Upper lobe of left lung (tissue), 6 donors: ENCODE measurements at regions not wholly inside any gene's neighbourhood (a gene's known extent, or its start where the extent isn't known, plus 50 kb on each side); places are given as distances from the start of the nearest gene placed in this dataset.

Experiments
- ATAC-seq, 2 donors: fragments of 200-7000 bp; cut with Tn5 transposase; one replicate each; pipeline ENCODE4 v1.9.1; 2022; ENCODE audit warnings: mild to moderate bottlenecking in 2 of 2, moderate library complexity in 2 of 2; ENCODE audit not compliant: low FRiP score in 2 of 2
- DNase-seq, 2 donors: peaks; one replicate each; pipeline ENCODE4 v3.0.0-alpha.2; 2019 to 2020
- H3K27ac ChIP-seq, 4 donors: fragments of 200-600 bp; sonication (generic); one replicate each; pipeline ENCODE4 v1.5.1; 2016 to 2019
- H3K27me3 ChIP-seq, 4 donors: fragments of 200-600 bp; sonication (generic); one replicate each; pipeline ENCODE4 v1.5.1; 2017 to 2019
- H3K36me3 ChIP-seq, 4 donors: fragments of 200-600 bp; sonication (generic); one replicate each; pipeline ENCODE4 v1.5.1; 2016 to 2019
- H3K4me1 ChIP-seq, 4 donors: fragments of 200-600 bp; sonication (generic); one replicate each; pipeline ENCODE4 v1.5.1; 2018 to 2019
- H3K4me3 ChIP-seq, 4 donors: fragments of 200-600 bp; sonication (generic); one replicate each; pipeline ENCODE4 v1.5.1; 2017 to 2019; ENCODE audit warnings: mild to moderate bottlenecking in 2 of 4, moderate library complexity in 1 of 4
- H3K9me3 ChIP-seq, 4 donors: fragments of 200-600 bp; sonication (generic); one replicate each; pipeline ENCODE4 v1.5.1; 2018 to 2019
- CTCF ChIP-seq, 6 experiments: fragments of 450-650 bp in 4 of 6; fragments of 200-600 bp in 2 of 6; sonication (generic) in 2 of 6; IDR thresholded peaks; one replicate each; pipeline ENCODE4 v1.5.1; 2016 to 2019; ENCODE audit warnings: antibody characterized with exemption in 6 of 6
- EP300 ChIP-seq, 4 donors: sonication (generic); formaldehyde crosslinking; IDR thresholded peaks; one replicate each; pipeline ENCODE4 v1.5.1; 2017; ENCODE audit warnings: antibody characterized with exemption in 4 of 4, control low read depth in 2 of 4
- POLR2A ChIP-seq, 4 donors: fragments of 450-650 bp; IDR thresholded peaks; one replicate each; pipeline ENCODE4 v1.5.1; 2016 to 2017; ENCODE audit warnings: antibody characterized with exemption in 4 of 4, mild to moderate bottlenecking in 2 of 4
- POLR2AphosphoS5 ChIP-seq, 2 donors: sonication (generic); formaldehyde crosslinking; IDR thresholded peaks; one replicate each; pipeline ENCODE4 v1.5.1; 2017; ENCODE audit warnings: antibody characterized with exemption in 2 of 2
- WGBS, 2 donors: methylation state at CpG; one replicate each; pipeline ENCODE4 v1.1.5; 2017 to 2018; 5-methylcytosine and 5-hydroxymethylcytosine counted together
- donor health status: DM: no; HTN: no; CAD: no; lungs with moderate emphysema.
- donor health status: DM: no; HTN: yes; CAD: no; lungs with severe emphysema.

DNA sequence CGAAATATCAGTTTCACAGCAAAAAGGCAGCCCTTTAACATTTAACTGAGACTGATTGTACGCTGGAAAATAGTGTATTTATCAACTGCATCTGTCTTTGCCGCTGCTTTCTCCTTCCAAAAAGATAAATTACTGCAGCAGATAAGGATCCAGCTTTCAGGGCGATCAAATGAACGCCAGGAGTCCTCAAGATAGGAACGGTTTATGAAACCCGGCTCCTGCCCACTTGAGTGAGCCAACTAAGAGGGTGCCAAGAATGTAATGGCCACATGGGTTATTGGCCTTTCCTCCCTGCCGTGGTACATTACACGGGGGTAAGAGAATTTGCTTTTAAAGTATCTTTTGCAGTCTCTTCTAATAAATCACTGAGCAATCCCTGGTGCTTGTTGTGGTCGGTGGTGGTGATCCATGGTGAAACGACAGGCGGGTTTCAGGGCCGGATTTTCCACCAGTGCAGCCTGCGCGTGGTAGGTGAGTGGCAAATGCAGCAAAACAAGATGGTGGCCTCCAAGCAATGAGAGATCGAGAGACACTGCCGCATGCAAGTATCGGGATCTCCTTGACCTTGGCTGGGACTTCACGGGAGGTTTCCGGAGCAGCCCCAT is 67.5 kb upstream of the IRX6 start:
- 66 to 76% methylated on average over 20 of the region's 20 CpGs for WGBS, 2 donors
- Histone ChIP-seq H3K4me1 (no peaks in the 10 kb centered on the region), H3K9me3 (no peaks in the 10 kb centered on the region), H3K27ac (no peak overlapping the region), H3K27me3 (no peaks in the 10 kb centered on the region), H3K36me3 (no peaks in the 10 kb centered on the region), H3K4me3 (no peak overlapping the region)
- peak in 1 of 2 donors; percentile 26 for DNase-seq
- ATAC-seq = no peak
- TF ChIP-seq CTCF (IDR thresholded peaks at IDR 0.05) (no peak), POLR2A (IDR thresholded peaks at IDR 0.05) (no peak), POLR2AphosphoS5 (IDR thresholded peaks at IDR 0.05) (no peak), EP300 (IDR thresholded peaks at IDR 0.05) (no peak)

DNA sequence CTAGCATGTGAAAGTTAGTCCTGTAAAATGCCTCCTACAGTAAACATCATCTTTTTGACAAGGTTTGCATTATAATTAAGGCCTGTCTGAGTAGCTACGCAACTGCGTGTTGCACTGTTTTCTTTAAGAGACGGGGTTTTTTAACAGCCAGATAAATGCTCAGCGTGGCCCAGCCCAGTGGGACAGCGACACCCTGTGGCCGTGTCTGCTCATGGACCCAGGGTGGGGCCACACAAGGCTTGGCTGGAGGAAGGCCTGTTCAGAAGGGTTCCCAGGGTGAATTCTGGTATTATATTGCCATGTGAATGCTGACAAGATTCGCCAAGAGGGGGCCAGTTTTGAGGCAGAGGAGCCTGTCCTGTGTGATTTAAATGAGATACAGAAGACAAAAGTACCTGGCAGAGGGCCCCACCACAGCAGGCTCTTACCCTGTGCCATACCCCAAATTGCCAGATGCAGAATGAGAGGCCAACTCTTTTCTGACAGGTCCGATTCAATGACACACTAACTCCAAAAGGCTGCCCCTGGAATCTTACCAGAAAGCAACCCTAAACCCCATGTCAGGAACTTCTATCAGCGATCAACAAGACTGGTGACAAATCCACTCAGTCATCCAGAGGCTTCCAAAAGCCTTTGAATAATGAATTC is 65.9 kb upstream of the IRX6 start:
- peak; percentile 88 to 91 for ATAC-seq

DNA sequence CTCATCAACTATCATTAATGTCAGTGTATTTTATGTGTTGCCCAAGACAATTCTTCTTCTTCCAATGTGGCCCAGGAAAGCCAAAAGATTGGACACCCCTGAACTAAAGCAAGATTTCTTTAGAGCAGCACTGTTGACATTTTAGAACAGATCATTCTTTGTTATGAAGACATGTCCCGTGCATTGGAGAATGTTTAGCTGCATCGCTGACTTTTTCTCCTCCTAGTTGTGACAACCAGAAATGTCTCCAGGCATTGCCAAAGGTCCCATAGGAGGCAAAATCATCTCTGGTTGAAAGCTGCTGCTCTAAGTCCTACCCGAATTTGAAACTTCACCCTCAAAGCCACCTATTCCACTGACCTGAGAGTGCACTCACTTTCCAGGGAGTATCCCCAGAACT is 62.7 kb upstream of the IRX6 start:
- Histone ChIP-seq H3K4me3 (no peak overlapping the region), H3K27ac (no peak overlapping the region), H3K9me3 (peaks cover 0 to 3% (median 0%) of the 10 kb centered on the region in 4 donors), H3K36me3 (no peaks in the 10 kb centered on the region), H3K27me3 (no peaks in the 10 kb centered on the region), H3K4me1 (no peaks in the 10 kb centered on the region)
- WGBS, 2 donors = 84 to 91% methylated on average over 3 of the region's 3 CpGs
- DNase-seq (no peak), ATAC-seq (no peak)
- TF ChIP-seq POLR2AphosphoS5 (IDR thresholded peaks at IDR 0.05) (no peak), EP300 (IDR thresholded peaks at IDR 0.05) (no peak), CTCF (IDR thresholded peaks at IDR 0.05) (no peak), POLR2A (IDR thresholded peaks at IDR 0.05) (no peak)

More for the DNA sequence above, 65.9 kb upstream of the IRX6 start:
- TF ChIP-seq POLR2A (IDR thresholded peaks at IDR 0.05) (no peak), EP300 (IDR thresholded peaks at IDR 0.05) (no peak), POLR2AphosphoS5 (IDR thresholded peaks at IDR 0.05) (no peak), CTCF (IDR thresholded peaks at IDR 0.05) (peak; percentile 45 to 81 (median 74))
- 31 to 35% methylated on average over 8 to 9 of the region's 9 CpGs for WGBS, 2 donors
- no peaks in the 10 kb centered on the region for H3K9me3 ChIP-seq
- no peaks in the 10 kb centered on the region for H3K27me3 ChIP-seq
- H3K36me3 ChIP-seq = no peaks in the 10 kb centered on the region
- no peak overlapping the region for H3K4me3 ChIP-seq
- H3K4me1 ChIP-seq = no peaks in the 10 kb centered on the region
- no peak overlapping the region for H3K27ac ChIP-seq
- peak; percentile 68 to 89 for DNase-seq

GRCh38 chr16:55263271-55264250 is 60.4 kb upstream of the IRX6 start:
- Histone ChIP-seq H3K36me3 (no peaks in the 10 kb centered on the region), H3K4me1 (no peaks in the 10 kb centered on the region), H3K4me3 (no peak overlapping the region), H3K9me3 (peaks cover 0 to 3% (median 0%) of the 10 kb centered on the region in 4 donors), H3K27me3 (no peaks in the 10 kb centered on the region), H3K27ac (no peak overlapping the region)
- no peak for TF ChIP-seq POLR2A (IDR thresholded peaks at IDR 0.05)
- DNase-seq (no peak), ATAC-seq (no peak)
- 80 to 84% methylated on average over 10 of the region's 10 CpGs for WGBS, 2 donors

DNA sequence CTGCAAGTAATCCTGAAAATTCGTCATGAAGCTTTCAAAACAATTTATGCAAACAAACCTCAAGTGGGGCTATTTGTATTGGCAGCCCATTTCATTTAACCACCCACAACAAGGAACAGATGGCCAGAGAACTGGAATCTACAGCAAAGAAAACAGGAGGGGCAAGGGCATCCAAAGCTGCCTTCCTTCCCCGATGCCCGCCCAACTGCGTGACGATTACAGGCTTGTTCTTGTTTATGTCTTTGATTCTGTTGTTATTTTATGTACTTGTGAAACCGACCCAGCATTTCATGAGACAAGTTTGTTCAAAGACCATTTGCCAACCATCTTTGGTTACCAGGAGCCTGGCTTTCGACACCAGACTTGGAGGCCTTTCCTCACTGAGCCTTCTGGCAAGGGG is 59.1 kb upstream of the IRX6 start:
- 75 to 79% methylated on average over 7 of the region's 7 CpGs for WGBS, 2 donors
- DNase-seq = no peak
- Histone ChIP-seq H3K27me3 (no peaks in the 10 kb centered on the region), H3K27ac (no peak overlapping the region), H3K4me1 (no peaks in the 10 kb centered on the region), H3K36me3 (no peaks in the 10 kb centered on the region), H3K9me3 (peaks cover 0 to 3% (median 0%) of the 10 kb centered on the region in 4 donors), H3K4me3 (no peak overlapping the region)
- TF ChIP-seq POLR2AphosphoS5 (IDR thresholded peaks at IDR 0.05) = no peak
- TF ChIP-seq EP300 (IDR thresholded peaks at IDR 0.05) = no peak
- TF ChIP-seq POLR2A (IDR thresholded peaks at IDR 0.05) = no peak
- ATAC-seq = no peak
